ENCODE measurements at regions not wholly inside any gene's neighbourhood (a gene's known extent, or its start where the extent isn't known, plus 50 kb on each side); places are given as distances from the start of the nearest gene placed in this dataset.

DNA sequence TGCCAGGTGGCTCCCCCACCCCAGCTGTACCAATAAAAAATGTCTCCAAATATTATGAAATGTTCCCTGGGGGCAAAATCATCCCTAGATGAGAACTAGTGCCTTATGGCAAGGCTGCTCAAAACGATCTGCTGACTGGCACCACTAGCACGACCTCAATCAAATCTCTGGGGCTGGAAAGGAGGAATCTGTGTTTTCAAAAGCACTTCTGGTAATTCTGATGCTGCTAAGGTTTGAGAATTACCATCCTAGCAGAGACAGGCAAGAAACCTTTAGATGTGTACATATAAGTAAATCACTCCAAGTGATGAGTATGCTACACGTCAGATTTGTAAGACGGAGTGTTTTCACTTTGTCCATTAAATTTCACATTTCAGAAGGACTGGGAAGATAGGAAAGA is 360.1 kb upstream of the THRB start:
- TF ChIP-seq POLR2A (IDR thresholded peaks at IDR 0.05) (no peak), EP300 (IDR thresholded peaks at IDR 0.05) (no peak), POLR2AphosphoS5 (IDR thresholded peaks at IDR 0.05) (no peak)
- TF ChIP-seq, protein P1, sequence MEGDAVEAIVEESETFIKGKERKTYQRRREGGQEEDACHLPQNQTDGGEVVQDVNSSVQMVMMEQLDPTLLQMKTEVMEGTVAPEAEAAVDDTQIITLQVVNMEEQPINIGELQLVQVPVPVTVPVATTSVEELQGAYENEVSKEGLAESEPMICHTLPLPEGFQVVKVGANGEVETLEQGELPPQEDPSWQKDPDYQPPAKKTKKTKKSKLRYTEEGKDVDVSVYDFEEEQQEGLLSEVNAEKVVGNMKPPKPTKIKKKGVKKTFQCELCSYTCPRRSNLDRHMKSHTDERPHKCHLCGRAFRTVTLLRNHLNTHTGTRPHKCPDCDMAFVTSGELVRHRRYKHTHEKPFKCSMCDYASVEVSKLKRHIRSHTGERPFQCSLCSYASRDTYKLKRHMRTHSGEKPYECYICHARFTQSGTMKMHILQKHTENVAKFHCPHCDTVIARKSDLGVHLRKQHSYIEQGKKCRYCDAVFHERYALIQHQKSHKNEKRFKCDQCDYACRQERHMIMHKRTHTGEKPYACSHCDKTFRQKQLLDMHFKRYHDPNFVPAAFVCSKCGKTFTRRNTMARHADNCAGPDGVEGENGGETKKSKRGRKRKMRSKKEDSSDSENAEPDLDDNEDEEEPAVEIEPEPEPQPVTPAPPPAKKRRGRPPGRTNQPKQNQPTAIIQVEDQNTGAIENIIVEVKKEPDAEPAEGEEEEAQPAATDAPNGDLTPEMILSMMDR (IDR thresholded peaks at IDR 0.05), result no peak
- H3K27me3 ChIP-seq, result no peaks in the 10 kb centered on the region

DNA sequence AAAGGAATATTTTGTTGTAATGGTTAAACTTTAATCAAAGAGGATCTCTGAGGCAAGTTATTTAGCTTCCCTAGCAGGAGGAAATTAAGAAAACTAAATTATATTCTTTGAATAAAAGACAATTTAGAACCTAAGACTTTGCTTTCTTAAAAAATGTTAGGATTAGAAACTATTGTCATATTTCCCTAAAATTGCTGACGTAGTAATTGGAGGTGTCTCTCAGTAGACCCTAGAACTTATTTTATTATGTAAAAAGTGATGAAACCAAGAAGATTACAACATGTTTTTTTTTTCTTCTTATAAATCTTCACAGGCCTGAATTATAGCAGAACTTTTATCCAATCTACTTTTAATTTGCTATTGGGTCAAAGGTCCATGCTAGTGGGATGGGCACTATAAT is 363.3 kb upstream of the THRB start:
- no peaks in the 10 kb centered on the region for H3K36me3 ChIP-seq
- TF ChIP-seq POLR2A (IDR thresholded peaks at IDR 0.05), result no peak
- no peak for TF ChIP-seq POLR2AphosphoS5 (IDR thresholded peaks at IDR 0.05)
- no peak for TF ChIP-seq EP300 (IDR thresholded peaks at IDR 0.05)
- TF ChIP-seq, protein P1 (IDR thresholded peaks at IDR 0.05), result no peak
- DNase-seq (ENCODE audit: low spot score in 2 of 2), result no peak
- no peaks in the 10 kb centered on the region for H3K4me1 ChIP-seq
- 98% methylated on average over 1 of the region's 1 CpG for WGBS
- H3K27me3 ChIP-seq, result no peaks in the 10 kb centered on the region
- H3K4me3 ChIP-seq, result no peak overlapping the region
- H3K27ac ChIP-seq, result no peak overlapping the region
- H3K9me3 ChIP-seq, result no peaks in the 10 kb centered on the region

More for the DNA sequence above, 360.1 kb upstream of the THRB start:
- Histone ChIP-seq H3K4me1 (no peaks in the 10 kb centered on the region), H3K9me3 (no peaks in the 10 kb centered on the region), H3K27ac (no peak overlapping the region), H3K36me3 (no peaks in the 10 kb centered on the region), H3K4me3 (no peak overlapping the region)
- no peak for DNase-seq (ENCODE audit: low spot score in 2 of 2)
- WGBS, result 62% methylated on average over 4 of the region's 4 CpGs

DNA sequence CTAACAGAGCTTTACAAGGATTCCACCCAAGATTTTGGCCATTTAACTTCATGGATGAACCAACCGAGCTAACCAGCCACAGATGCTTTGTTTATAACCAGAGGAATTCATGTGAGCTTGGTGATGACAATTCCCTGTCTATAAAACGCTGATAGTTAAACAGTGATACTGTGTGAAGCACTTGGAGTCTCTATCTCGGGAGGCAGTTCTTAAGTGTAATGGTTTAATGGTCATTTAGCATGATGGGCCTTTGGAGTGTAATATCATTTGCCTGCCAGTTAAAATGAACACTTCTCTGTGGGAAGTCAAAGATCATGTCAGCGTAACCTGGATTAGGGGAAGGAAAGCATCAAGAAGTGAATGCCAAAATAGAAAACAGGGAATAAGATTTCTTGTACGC is 368.6 kb upstream of the THRB start:
- Histone ChIP-seq H3K9me3 (no peaks in the 10 kb centered on the region), H3K36me3 (no peaks in the 10 kb centered on the region), H3K4me1 (no peaks in the 10 kb centered on the region), H3K27me3 (no peaks in the 10 kb centered on the region), H3K4me3 (no peak overlapping the region), H3K27ac (no peak overlapping the region)
- TF ChIP-seq POLR2A (IDR thresholded peaks at IDR 0.05) (no peak), POLR2AphosphoS5 (IDR thresholded peaks at IDR 0.05) (no peak), EP300 (IDR thresholded peaks at IDR 0.05) (no peak)
- TF ChIP-seq, protein P1 (IDR thresholded peaks at IDR 0.05), result no peak
- WGBS, result 77% methylated on average over 5 of the region's 5 CpGs
- no peak for DNase-seq (ENCODE audit: low spot score in 2 of 2)

DNA sequence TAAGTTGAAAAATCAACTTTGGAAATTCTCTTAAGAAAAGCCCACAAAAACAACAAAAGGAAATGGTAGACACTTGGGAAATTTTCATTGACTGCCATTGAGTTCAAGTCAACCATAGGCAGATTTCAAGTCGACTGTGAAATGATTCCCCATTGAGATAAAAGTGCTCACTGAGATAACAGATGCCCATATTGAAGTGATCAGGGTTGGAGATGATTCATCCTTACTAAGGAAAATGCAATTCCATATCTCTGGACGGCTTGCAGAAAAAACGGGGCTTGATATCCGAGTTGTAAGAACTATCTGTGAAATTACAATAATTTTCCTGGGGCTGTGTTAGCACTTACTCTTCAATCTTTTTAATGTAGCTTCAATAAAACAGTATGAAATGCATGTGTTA is 373.1 kb upstream of the THRB start:
- H3K4me3 ChIP-seq, result no peak overlapping the region

DNA sequence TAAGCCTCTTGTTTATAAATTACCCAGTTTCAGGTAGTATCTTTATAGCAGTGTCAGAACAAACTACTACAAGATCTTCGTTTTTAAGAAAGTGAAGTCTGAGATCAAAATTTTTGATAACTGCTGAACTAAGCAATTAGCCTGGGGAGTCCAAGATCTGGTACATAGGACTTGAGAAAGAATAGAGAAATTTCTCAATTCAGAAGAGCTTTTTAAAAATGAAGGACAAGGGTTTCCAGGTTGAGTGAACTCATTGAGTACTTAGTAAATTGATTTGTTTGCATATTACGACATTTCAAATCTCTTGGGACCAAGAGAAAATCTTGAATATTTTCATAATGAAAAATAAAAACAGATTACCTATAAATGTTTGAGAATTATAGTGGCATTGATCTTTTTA is 386.6 kb upstream of the THRB start:
- no peaks in the 10 kb centered on the region for H3K27me3 ChIP-seq
- no peak for DNase-seq (ENCODE audit: low spot score in 2 of 2)
- H3K9me3 ChIP-seq, result no peaks in the 10 kb centered on the region
- H3K4me1 ChIP-seq, result no peaks in the 10 kb centered on the region
- no peaks in the 10 kb centered on the region for H3K36me3 ChIP-seq
- TF ChIP-seq POLR2AphosphoS5 (IDR thresholded peaks at IDR 0.05) (no peak), EP300 (IDR thresholded peaks at IDR 0.05) (no peak), POLR2A (IDR thresholded peaks at IDR 0.05) (no peak)
- TF ChIP-seq, protein P1 (IDR thresholded peaks at IDR 0.05), result no peak
- 78% methylated on average over 2 of the region's 2 CpGs for WGBS
- H3K4me3 ChIP-seq, result no peak overlapping the region
- no peak overlapping the region for H3K27ac ChIP-seq

More for the DNA sequence above, 373.1 kb upstream of the THRB start:
- no peak for DNase-seq (ENCODE audit: low spot score in 2 of 2)
- H3K27me3 ChIP-seq, result no peaks in the 10 kb centered on the region
- TF ChIP-seq, protein P1 (IDR thresholded peaks at IDR 0.05), result no peak
- TF ChIP-seq EP300 (IDR thresholded peaks at IDR 0.05) (no peak), POLR2AphosphoS5 (IDR thresholded peaks at IDR 0.05) (no peak), POLR2A (IDR thresholded peaks at IDR 0.05) (no peak)
- H3K4me1 ChIP-seq, result no peaks in the 10 kb centered on the region
- no peaks in the 10 kb centered on the region for H3K9me3 ChIP-seq
- no peaks in the 10 kb centered on the region for H3K36me3 ChIP-seq
- 73% methylated on average over 4 of the region's 4 CpGs for WGBS
- H3K27ac ChIP-seq, result no peak overlapping the region

Measured in suprapubic skin (tissue), 4 donors.